ENCODE measurements at regions not wholly inside any gene's neighbourhood (a gene's known extent, or its start where the extent isn't known, plus 50 kb on each side); places are given as distances from the start of the nearest gene placed in this dataset.

- TF ChIP-seq, protein P1, sequence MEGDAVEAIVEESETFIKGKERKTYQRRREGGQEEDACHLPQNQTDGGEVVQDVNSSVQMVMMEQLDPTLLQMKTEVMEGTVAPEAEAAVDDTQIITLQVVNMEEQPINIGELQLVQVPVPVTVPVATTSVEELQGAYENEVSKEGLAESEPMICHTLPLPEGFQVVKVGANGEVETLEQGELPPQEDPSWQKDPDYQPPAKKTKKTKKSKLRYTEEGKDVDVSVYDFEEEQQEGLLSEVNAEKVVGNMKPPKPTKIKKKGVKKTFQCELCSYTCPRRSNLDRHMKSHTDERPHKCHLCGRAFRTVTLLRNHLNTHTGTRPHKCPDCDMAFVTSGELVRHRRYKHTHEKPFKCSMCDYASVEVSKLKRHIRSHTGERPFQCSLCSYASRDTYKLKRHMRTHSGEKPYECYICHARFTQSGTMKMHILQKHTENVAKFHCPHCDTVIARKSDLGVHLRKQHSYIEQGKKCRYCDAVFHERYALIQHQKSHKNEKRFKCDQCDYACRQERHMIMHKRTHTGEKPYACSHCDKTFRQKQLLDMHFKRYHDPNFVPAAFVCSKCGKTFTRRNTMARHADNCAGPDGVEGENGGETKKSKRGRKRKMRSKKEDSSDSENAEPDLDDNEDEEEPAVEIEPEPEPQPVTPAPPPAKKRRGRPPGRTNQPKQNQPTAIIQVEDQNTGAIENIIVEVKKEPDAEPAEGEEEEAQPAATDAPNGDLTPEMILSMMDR (conservative IDR thresholded peaks at IDR 0.05) = no peak
- H3K27ac ChIP-seq = peak overlapping the region; percentile 2; the same call in 1 of the 2 replicates
Measured at GRCh38 chr19:31674503-31675192, 325.4 kb upstream of the TSHZ3 start.

DNA sequence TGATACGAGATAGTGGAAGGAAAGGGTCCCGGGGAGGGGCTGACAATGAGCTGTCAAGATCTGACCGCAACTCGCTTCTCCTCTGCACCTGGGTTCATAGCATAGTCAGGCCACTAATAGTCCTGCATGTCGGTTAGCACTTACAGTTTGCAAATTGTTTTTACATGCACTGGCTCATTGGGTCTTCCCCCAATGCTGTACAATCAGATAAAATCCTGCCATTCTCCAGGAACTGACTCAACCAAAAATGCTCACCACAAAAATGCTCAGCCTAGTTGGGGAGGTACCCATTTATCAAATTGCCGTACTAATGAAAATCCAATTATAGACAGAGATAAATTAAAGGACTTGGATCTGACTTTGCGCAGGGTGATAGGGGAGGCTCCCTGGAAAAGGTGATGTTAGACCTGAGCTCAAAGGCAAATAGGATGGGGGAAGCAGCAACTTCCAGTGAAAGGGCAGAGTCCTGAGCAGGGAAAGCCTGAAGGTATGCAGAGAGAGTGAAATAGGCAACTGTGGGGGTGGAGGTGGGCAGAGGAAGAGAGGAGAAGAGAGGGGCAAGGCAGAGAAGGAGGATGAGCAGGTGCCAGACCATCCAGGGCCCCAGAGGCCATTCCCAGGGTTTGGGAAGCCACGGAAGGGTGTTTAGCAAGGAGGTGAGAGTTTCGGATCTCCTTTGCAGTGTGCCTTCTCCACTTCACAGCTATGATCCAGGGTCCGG is 326.1 kb upstream of the TSHZ3 start:
- H3K27ac ChIP-seq = peak overlapping the region; percentile 2; the same call in 1 of the 2 replicates
- TF ChIP-seq, protein P1 (conservative IDR thresholded peaks at IDR 0.05) = no peak

DNA sequence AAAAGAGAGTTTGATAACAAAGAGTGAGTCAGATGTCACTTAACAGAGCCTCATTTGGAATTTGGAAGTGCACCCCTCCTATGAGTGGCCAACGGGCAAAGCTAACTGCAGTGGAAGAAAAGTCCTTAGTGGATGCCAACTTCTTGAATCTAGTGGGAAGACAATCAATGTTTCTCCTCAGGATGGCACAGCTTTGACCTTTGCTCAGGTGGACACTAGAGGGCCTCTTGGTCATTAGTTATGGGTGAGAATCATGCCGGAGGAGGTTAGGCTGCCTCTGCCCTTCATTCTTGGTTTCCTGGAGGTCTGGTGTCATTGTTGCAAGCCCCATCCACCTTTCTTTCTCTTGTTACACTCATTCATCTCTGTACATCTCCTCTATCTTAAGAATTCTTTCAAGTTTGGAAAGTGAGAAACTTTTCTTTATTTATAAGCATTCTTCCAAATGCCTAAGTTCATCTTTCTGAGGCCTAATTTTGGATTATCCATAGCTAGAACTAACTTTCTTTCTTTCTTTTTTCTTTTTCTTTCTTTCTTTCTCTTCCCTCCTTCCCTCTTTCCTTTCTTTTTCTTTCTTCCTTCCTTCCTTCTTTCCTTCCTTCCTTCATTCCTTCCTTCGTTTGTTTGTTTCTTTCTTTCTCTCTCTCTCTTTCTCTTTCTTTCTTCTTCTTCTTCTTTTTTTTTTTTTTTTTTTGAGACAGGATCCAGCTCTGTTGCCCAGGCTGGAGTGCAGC is 327.2 kb upstream of the TSHZ3 start:
- no peak overlapping the region for H3K27ac ChIP-seq
- TF ChIP-seq, protein P1 (conservative IDR thresholded peaks at IDR 0.05) = peak; percentile 52; the same call in 1 of the 2 replicates

- TF ChIP-seq, protein P1 (conservative IDR thresholded peaks at IDR 0.05) = no peak
- no peak overlapping the region for H3K27ac ChIP-seq
Measured at GRCh38 chr19:31678421-31678820, 329.2 kb upstream of the TSHZ3 start.

- H3K27ac ChIP-seq = no peak overlapping the region
- TF ChIP-seq, protein P1 (conservative IDR thresholded peaks at IDR 0.05) = no peak
Measured at GRCh38 chr19:31681121-31681520, 331.9 kb upstream of the TSHZ3 start.

DNA sequence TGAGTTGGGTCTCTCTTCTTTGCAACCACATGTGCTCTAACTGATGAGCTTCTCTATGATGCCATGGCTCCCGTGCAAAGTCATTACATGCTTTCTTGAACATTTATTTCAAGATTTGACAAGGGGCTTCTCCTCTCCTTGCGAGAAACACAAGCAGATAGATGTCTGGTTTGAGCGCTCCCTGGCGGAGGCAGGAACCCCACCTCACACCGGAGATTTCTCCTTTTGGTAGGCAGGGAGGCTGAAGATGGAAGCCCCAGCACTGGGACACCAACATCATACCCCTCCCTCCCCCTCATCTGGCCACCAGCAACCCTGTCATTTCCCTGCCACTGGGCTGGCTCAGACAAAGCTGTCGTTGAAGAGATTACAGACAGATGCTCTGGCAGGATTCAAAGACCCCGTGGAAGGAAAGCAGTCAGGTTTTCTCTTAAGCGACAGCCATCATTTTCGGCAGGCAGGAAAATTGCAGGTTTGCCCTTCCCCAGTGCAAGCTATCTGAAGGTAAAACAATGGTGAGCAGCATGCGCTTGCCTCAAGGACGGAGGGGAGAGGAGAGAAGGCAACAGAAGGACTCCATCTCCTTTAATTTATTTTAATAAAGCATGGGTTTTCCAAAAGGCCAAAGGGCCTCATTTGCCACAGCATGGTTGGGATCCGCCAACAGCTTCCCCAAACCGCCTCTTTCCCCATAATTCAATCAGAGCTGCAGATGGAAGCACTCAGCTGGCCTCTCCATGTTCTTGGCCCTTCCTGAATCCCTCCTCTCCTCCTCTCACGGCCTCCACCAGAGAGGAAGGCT is 344.1 kb upstream of the TSHZ3 start:
- H3K27ac ChIP-seq = no peak overlapping the region
- TF ChIP-seq, protein P1 (conservative IDR thresholded peaks at IDR 0.05) = no peak
